ENCODE measurements at regions not wholly inside any gene's neighbourhood (a gene's known extent, or its start where the extent isn't known, plus 50 kb on each side); places are given as distances from the start of the nearest gene placed in this dataset.

DNA sequence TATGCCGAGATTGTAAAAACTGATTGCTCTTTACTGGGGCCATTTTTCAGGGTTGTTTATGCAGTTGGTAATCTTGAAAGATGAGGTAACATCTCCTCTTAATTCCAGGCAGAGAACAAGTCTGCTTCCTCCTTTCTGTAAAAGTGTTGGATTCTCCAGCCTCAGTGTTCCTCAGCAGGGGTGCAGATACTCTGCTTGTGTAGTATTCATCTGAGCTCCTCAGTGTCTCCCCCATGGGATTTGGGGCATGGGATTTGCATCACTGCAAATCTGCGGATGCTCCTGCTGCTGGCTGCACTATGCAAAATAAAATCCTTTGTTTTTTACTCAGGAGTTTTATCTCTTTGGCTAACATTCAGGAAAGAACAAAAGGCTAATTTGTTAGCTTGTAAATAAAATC is 104.9 kb upstream of the ATP8A1 start:
- TF ChIP-seq, protein P1, sequence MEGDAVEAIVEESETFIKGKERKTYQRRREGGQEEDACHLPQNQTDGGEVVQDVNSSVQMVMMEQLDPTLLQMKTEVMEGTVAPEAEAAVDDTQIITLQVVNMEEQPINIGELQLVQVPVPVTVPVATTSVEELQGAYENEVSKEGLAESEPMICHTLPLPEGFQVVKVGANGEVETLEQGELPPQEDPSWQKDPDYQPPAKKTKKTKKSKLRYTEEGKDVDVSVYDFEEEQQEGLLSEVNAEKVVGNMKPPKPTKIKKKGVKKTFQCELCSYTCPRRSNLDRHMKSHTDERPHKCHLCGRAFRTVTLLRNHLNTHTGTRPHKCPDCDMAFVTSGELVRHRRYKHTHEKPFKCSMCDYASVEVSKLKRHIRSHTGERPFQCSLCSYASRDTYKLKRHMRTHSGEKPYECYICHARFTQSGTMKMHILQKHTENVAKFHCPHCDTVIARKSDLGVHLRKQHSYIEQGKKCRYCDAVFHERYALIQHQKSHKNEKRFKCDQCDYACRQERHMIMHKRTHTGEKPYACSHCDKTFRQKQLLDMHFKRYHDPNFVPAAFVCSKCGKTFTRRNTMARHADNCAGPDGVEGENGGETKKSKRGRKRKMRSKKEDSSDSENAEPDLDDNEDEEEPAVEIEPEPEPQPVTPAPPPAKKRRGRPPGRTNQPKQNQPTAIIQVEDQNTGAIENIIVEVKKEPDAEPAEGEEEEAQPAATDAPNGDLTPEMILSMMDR (conservative IDR thresholded peaks at IDR 0.05; ENCODE audit: low read depth, low read length): no peak
- TF ChIP-seq MXI1 (IDR thresholded peaks at IDR 0.05; ENCODE audit: borderline replicate concordance, low read depth, low read length) (no peak), POLR2A (IDR thresholded peaks at IDR 0.05; ENCODE audit: low read depth, low read length) (no peak), FOS (IDR thresholded peaks at IDR 0.05; ENCODE audit: low read depth, low read length) (no peak), SMC3 (IDR thresholded peaks at IDR 0.05; ENCODE audit: low read depth, low read length) (no peak), NFE2L2 (IDR thresholded peaks at IDR 0.05; ENCODE audit: low read depth, low read length) (no peak), RFX5 (IDR thresholded peaks at IDR 0.05; ENCODE audit: low read depth, low read length) (no peak), MAZ (IDR thresholded peaks at IDR 0.05; ENCODE audit: borderline replicate concordance, low read depth, low read length) (no peak), RCOR1 (IDR thresholded peaks at IDR 0.05; ENCODE audit: insufficient replicate concordance, low read length) (no peak)
- TF ChIP-seq, protein P2, sequence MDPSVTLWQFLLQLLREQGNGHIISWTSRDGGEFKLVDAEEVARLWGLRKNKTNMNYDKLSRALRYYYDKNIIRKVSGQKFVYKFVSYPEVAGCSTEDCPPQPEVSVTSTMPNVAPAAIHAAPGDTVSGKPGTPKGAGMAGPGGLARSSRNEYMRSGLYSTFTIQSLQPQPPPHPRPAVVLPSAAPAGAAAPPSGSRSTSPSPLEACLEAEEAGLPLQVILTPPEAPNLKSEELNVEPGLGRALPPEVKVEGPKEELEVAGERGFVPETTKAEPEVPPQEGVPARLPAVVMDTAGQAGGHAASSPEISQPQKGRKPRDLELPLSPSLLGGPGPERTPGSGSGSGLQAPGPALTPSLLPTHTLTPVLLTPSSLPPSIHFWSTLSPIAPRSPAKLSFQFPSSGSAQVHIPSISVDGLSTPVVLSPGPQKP (IDR thresholded peaks at IDR 0.05; ENCODE audit: borderline replicate concordance, low read depth, low read length): no peak

Data from IMR-90 (cell line).